ENCODE measurements at regions not wholly inside any gene's neighbourhood (a gene's known extent, or its start where the extent isn't known, plus 50 kb on each side); places are given as distances from the start of the nearest gene placed in this dataset.
"Not testable (repeated sequence)": the region's sequence is repeated elsewhere in the genome, so short reads cannot be mapped to it uniquely, and the experiment has no call there.

DNA sequence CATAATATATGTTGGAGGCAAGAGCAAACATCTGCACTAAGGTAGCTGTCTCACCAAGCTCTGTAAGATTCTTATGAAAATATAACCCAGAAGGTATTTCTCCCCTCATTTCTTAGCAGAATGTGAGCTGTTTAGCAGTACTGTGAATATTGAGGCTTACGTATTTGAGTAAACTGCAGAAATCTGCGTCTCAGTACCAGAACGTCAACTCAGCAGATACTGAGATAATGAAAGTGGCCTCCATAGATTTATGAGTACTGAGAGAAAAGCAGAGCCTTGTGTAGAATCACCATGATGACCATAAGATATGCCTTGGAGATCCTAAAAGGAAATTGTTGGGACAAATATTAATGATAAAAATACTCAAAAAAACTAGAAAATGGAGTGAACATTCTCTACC lies 296.7 kb upstream of the TECRL start:
- H3K4me1 ChIP-seq (ENCODE audit: control extremely low read depth in 1 of 4, control insufficient read depth in 4 of 4, insufficient read depth in 4 of 4, low read length in 3 of 4): no peaks in the 10 kb centered on the region

GRCh38 chr4:64698171-64698570 lies 288.9 kb upstream of the TECRL start:
- Histone ChIP-seq H3K4me3 (ENCODE audit: control insufficient read depth in 1 of 7, extremely low read depth in 1 of 7, insufficient read depth in 4 of 7, low read depth in 2 of 7, low read length in 6 of 7) (no peak overlapping the region), H3K27ac (ENCODE audit: insufficient read depth in 1 of 2, low read depth in 1 of 2, low read length in 2 of 2, poor library complexity in 1 of 2, severe bottlenecking in 2 of 2) (no peak overlapping the region), H3K36me3 (ENCODE audit: control insufficient read depth in 4 of 4, insufficient read depth in 4 of 4, low read length in 3 of 4) (no peaks in the 10 kb centered on the region), H3K4me1 (ENCODE audit: control extremely low read depth in 1 of 4, control insufficient read depth in 4 of 4, insufficient read depth in 4 of 4, low read length in 3 of 4) (no peaks in the 10 kb centered on the region), H3K9me3 (ENCODE audit: control extremely low read depth in 1 of 5, control insufficient read depth in 4 of 5, insufficient read depth in 2 of 5, low read depth in 1 of 5, low read length in 4 of 5) (peaks cover 0 to 2% (median 0%) of the 10 kb centered on the region in 5 experiments), H3K27me3 (replicated peaks in 2 of 5; ENCODE audit: control insufficient read depth in 4 of 5, insufficient read depth in 5 of 5, low read length in 4 of 5) (no peaks in the 10 kb centered on the region)
- no peak for DNase-seq
- ChIA-PET CTCF (no interaction called here), POLR2A (no interaction called here)
- 100% methylated on average over 1 of the region's 2 CpGs for whole genome bisulfite sequencing (ENCODE audit: insufficient coverage)

More for the DNA sequence above, 296.7 kb upstream of the TECRL start:
- Histone ChIP-seq H3K9me3 (ENCODE audit: control extremely low read depth in 1 of 5, control insufficient read depth in 4 of 5, insufficient read depth in 2 of 5, low read depth in 1 of 5, low read length in 4 of 5) (no peaks in the 10 kb centered on the region), H3K4me3 (ENCODE audit: control insufficient read depth in 1 of 7, extremely low read depth in 1 of 7, insufficient read depth in 4 of 7, low read depth in 2 of 7, low read length in 6 of 7) (no peak overlapping the region), H3K27me3 (replicated peaks in 2 of 5; ENCODE audit: control insufficient read depth in 4 of 5, insufficient read depth in 5 of 5, low read length in 4 of 5) (no peaks in the 10 kb centered on the region), H3K27ac (ENCODE audit: insufficient read depth in 1 of 2, low read depth in 1 of 2, low read length in 2 of 2, poor library complexity in 1 of 2, severe bottlenecking in 2 of 2) (no peak overlapping the region), H3K36me3 (ENCODE audit: control insufficient read depth in 4 of 4, insufficient read depth in 4 of 4, low read length in 3 of 4) (no peaks in the 10 kb centered on the region)
- DNase-seq: no peak
- 90% methylated on average over 2 of the region's 3 CpGs for WGBS (ENCODE audit: insufficient coverage)
- ChIA-PET POLR2A (no interaction called here), CTCF (interaction anchor here (1.4 kb wide), 1 partner anchor 98 kb away, joined by 3 read pairs; no protein-coding TSS in a partner anchor)

DNA sequence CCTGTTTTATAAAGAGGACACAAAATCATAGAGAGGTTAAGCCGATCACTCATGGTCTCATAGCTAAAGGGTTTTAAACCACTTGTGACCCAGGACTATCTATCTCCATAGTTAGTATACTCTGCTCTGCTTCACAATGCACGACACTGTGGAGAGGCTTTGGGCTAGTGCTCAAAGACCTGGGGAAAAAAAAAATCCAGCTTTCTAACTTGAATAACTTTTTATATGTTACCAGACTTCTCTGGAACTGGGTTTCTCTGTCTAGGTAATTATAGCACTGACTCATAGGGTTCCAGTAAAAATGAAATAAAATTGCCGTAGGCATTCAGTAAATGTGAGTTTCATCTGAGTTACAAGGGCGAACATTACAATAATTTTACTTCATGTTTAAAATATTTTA lies 273.7 kb upstream of the TECRL start:
- WGBS (ENCODE audit: insufficient coverage): 80% methylated on average over 1 of the region's 4 CpGs
- ChIA-PET CTCF (no interaction called here), POLR2A (no interaction called here)
- Histone ChIP-seq H3K36me3 (ENCODE audit: control insufficient read depth in 4 of 4, insufficient read depth in 4 of 4, low read length in 3 of 4) (no peaks in the 10 kb centered on the region), H3K27ac (ENCODE audit: insufficient read depth in 1 of 2, low read depth in 1 of 2, low read length in 2 of 2, poor library complexity in 1 of 2, severe bottlenecking in 2 of 2) (no peak overlapping the region), H3K4me1 (ENCODE audit: control extremely low read depth in 1 of 4, control insufficient read depth in 4 of 4, insufficient read depth in 4 of 4, low read length in 3 of 4) (no peaks in the 10 kb centered on the region), H3K27me3 (replicated peaks in 2 of 5; ENCODE audit: control insufficient read depth in 4 of 5, insufficient read depth in 5 of 5, low read length in 4 of 5) (no peaks in the 10 kb centered on the region), H3K4me3 (ENCODE audit: control insufficient read depth in 1 of 7, extremely low read depth in 1 of 7, insufficient read depth in 4 of 7, low read depth in 2 of 7, low read length in 6 of 7) (no peak overlapping the region), H3K9me3 (ENCODE audit: control extremely low read depth in 1 of 5, control insufficient read depth in 4 of 5, insufficient read depth in 2 of 5, low read depth in 1 of 5, low read length in 4 of 5) (no peaks in the 10 kb centered on the region)
- DNase-seq: no peak

DNA sequence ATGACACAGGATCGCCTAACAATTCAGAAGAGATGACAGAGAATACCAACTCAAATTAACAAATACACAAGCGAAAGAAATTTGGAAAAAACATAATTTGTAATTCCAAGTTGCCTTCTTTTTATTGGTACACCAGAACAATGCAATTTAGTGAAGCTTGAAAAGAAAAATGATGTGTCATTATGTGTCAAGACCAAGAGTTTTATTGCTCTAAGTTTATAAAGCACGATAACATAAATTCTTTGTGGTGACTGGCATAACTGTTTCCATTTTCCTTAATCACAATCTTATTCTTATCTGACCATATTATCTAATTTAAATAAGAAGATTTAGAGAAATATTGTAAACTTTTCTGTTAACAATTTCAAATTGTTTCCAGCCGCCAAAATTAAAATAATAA lies 273.2 kb upstream of the TECRL start:
- H3K27me3 ChIP-seq (replicated peaks in 2 of 5; ENCODE audit: control insufficient read depth in 4 of 5, insufficient read depth in 5 of 5, low read length in 4 of 5): no peaks in the 10 kb centered on the region
- no CpG with 5 or more reads among the region's 4 CpGs for WGBS (ENCODE audit: insufficient coverage)
- H3K9me3 ChIP-seq (ENCODE audit: control extremely low read depth in 1 of 5, control insufficient read depth in 4 of 5, insufficient read depth in 2 of 5, low read depth in 1 of 5, low read length in 4 of 5): no peaks in the 10 kb centered on the region
- no peaks in the 10 kb centered on the region for H3K36me3 ChIP-seq (ENCODE audit: control insufficient read depth in 4 of 4, insufficient read depth in 4 of 4, low read length in 3 of 4)
- H3K4me3 ChIP-seq (ENCODE audit: control insufficient read depth in 1 of 7, extremely low read depth in 1 of 7, insufficient read depth in 4 of 7, low read depth in 2 of 7, low read length in 6 of 7): no peak overlapping the region
- H3K4me1 ChIP-seq (ENCODE audit: control extremely low read depth in 1 of 4, control insufficient read depth in 4 of 4, insufficient read depth in 4 of 4, low read length in 3 of 4): no peaks in the 10 kb centered on the region
- no peak overlapping the region for H3K27ac ChIP-seq (ENCODE audit: insufficient read depth in 1 of 2, low read depth in 1 of 2, low read length in 2 of 2, poor library complexity in 1 of 2, severe bottlenecking in 2 of 2)
- ChIA-PET POLR2A (no interaction called here), CTCF (no interaction called here)
- DNase-seq: no peak

GRCh38 chr4:64673121-64673520 lies 263.9 kb upstream of the TECRL start:
- no CpG with 5 or more reads among the region's 2 CpGs for WGBS (ENCODE audit: insufficient coverage)
- H3K27me3 ChIP-seq (replicated peaks in 2 of 5; ENCODE audit: control insufficient read depth in 4 of 5, insufficient read depth in 5 of 5, low read length in 4 of 5); H3K9me3 ChIP-seq (ENCODE audit: control extremely low read depth in 1 of 5, control insufficient read depth in 4 of 5, insufficient read depth in 2 of 5, low read depth in 1 of 5, low read length in 4 of 5); H3K4me1 ChIP-seq (ENCODE audit: control extremely low read depth in 1 of 4, control insufficient read depth in 4 of 4, insufficient read depth in 4 of 4, low read length in 3 of 4); CTCF ChIA-PET; H3K4me3 ChIP-seq (ENCODE audit: control insufficient read depth in 1 of 7, extremely low read depth in 1 of 7, insufficient read depth in 4 of 7, low read depth in 2 of 7, low read length in 6 of 7); H3K36me3 ChIP-seq (ENCODE audit: control insufficient read depth in 4 of 4, insufficient read depth in 4 of 4, low read length in 3 of 4); H3K27ac ChIP-seq (ENCODE audit: insufficient read depth in 1 of 2, low read depth in 1 of 2, low read length in 2 of 2, poor library complexity in 1 of 2, severe bottlenecking in 2 of 2); POLR2A ChIA-PET; DNase-seq: not testable (repeated sequence)

- H3K27me3 ChIP-seq (replicated peaks in 2 of 5; ENCODE audit: control insufficient read depth in 4 of 5, insufficient read depth in 5 of 5, low read length in 4 of 5): no peaks in the 10 kb centered on the region
- no peaks in the 10 kb centered on the region for H3K9me3 ChIP-seq (ENCODE audit: control extremely low read depth in 1 of 5, control insufficient read depth in 4 of 5, insufficient read depth in 2 of 5, low read depth in 1 of 5, low read length in 4 of 5)
- 95% methylated on average over 5 of the region's 6 CpGs for WGBS (ENCODE audit: insufficient coverage)
- DNase-seq: no peak
- H3K36me3 ChIP-seq (ENCODE audit: control insufficient read depth in 4 of 4, insufficient read depth in 4 of 4, low read length in 3 of 4): no peaks in the 10 kb centered on the region
- H3K27ac ChIP-seq (ENCODE audit: insufficient read depth in 1 of 2, low read depth in 1 of 2, low read length in 2 of 2, poor library complexity in 1 of 2, severe bottlenecking in 2 of 2): no peak overlapping the region
- CTCF ChIA-PET: no interaction called here
- H3K4me3 ChIP-seq (ENCODE audit: control insufficient read depth in 1 of 7, extremely low read depth in 1 of 7, insufficient read depth in 4 of 7, low read depth in 2 of 7, low read length in 6 of 7): no peak overlapping the region
- POLR2A ChIA-PET: no interaction called here
- H3K4me1 ChIP-seq (ENCODE audit: control extremely low read depth in 1 of 4, control insufficient read depth in 4 of 4, insufficient read depth in 4 of 4, low read length in 3 of 4): no peaks in the 10 kb centered on the region
These were observed 261.4 kb upstream of the TECRL start for GRCh38 chr4:64670647-64671046.

DNA sequence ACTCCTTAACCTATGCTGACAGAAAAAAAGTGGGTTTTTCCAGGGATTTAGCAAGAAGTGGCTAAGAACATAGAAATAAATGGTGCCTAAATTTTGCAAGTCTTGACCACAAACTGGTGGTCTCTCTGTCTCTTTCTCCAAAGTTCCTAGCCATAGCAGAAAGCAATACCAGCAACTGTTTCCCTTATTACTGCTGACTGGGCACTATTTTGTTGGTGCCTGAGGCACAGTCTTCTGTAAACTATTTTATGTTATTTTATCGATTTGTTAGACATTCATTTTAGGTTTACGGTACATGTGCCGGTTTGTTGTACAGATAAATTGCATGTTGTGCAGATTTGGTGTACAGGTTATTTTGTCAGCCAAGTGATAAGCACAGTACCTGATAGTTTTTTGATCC lies 234.6 kb upstream of the TECRL start:
- POLR2A ChIA-PET: no interaction called here

More for the DNA sequence above, 234.6 kb upstream of the TECRL start:
- H3K27me3 ChIP-seq (replicated peaks in 2 of 5; ENCODE audit: control insufficient read depth in 4 of 5, insufficient read depth in 5 of 5, low read length in 4 of 5): no peaks in the 10 kb centered on the region
- H3K4me3 ChIP-seq (ENCODE audit: control insufficient read depth in 1 of 7, extremely low read depth in 1 of 7, insufficient read depth in 4 of 7, low read depth in 2 of 7, low read length in 6 of 7): no peak overlapping the region
- no peak overlapping the region for H3K27ac ChIP-seq (ENCODE audit: insufficient read depth in 1 of 2, low read depth in 1 of 2, low read length in 2 of 2, poor library complexity in 1 of 2, severe bottlenecking in 2 of 2)
- no peak for DNase-seq
- no peaks in the 10 kb centered on the region for H3K36me3 ChIP-seq (ENCODE audit: control insufficient read depth in 4 of 4, insufficient read depth in 4 of 4, low read length in 3 of 4)
- no CpG with 5 or more reads among the region's 3 CpGs for WGBS (ENCODE audit: insufficient coverage)
- no peaks in the 10 kb centered on the region for H3K4me1 ChIP-seq (ENCODE audit: control extremely low read depth in 1 of 4, control insufficient read depth in 4 of 4, insufficient read depth in 4 of 4, low read length in 3 of 4)
- CTCF ChIA-PET: no interaction called here
- no peaks in the 10 kb centered on the region for H3K9me3 ChIP-seq (ENCODE audit: control extremely low read depth in 1 of 5, control insufficient read depth in 4 of 5, insufficient read depth in 2 of 5, low read depth in 1 of 5, low read length in 4 of 5)

Measured in common myeloid progenitor, CD34-positive (primary cell).